ENCODE measurements at regions not wholly inside any gene's neighbourhood (a gene's known extent, or its start where the extent isn't known, plus 50 kb on each side); places are given as distances from the start of the nearest gene placed in this dataset.

GRCh38 chr12:93078059-93078458, 149.0 kb upstream of the EEA1 start:
- TF ChIP-seq, protein P1, sequence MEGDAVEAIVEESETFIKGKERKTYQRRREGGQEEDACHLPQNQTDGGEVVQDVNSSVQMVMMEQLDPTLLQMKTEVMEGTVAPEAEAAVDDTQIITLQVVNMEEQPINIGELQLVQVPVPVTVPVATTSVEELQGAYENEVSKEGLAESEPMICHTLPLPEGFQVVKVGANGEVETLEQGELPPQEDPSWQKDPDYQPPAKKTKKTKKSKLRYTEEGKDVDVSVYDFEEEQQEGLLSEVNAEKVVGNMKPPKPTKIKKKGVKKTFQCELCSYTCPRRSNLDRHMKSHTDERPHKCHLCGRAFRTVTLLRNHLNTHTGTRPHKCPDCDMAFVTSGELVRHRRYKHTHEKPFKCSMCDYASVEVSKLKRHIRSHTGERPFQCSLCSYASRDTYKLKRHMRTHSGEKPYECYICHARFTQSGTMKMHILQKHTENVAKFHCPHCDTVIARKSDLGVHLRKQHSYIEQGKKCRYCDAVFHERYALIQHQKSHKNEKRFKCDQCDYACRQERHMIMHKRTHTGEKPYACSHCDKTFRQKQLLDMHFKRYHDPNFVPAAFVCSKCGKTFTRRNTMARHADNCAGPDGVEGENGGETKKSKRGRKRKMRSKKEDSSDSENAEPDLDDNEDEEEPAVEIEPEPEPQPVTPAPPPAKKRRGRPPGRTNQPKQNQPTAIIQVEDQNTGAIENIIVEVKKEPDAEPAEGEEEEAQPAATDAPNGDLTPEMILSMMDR (IDR thresholded peaks at IDR 0.05; ENCODE audit: insufficient read depth, low read depth, low read length), result no peak
- no peak for TF ChIP-seq EZH2 (IDR thresholded peaks at IDR 0.05; ENCODE audit: insufficient read depth, low read length)
- Mint-ChIP-seq H3K36me3 (ENCODE audit: low read depth, unreplicated experiment) (no peaks in the 10 kb centered on the region), H3K27ac (ENCODE audit: unreplicated experiment) (no peak overlapping the region), H3K4me3 (ENCODE audit: unreplicated experiment) (no peak overlapping the region), H3K27me3 (ENCODE audit: low read depth, unreplicated experiment) (no peaks in the 10 kb centered on the region), H3K4me1 (ENCODE audit: low read depth, unreplicated experiment) (peaks cover 36% of the 10 kb centered on the region), H3K9me3 (ENCODE audit: unreplicated experiment) (peaks cover 7% of the 10 kb centered on the region)
- Histone ChIP-seq H3K36me3 (ENCODE audit: insufficient read depth, low read length) (no peaks in the 10 kb centered on the region), H3K9me3 (ENCODE audit: insufficient read depth, low read depth, low read length) (no peaks in the 10 kb centered on the region), H3K4me1 (ENCODE audit: insufficient read depth, low read length) (peaks cover 19% of the 10 kb centered on the region), H3K79me2 (ENCODE audit: insufficient read depth, low read length) (no peaks in the 10 kb centered on the region), H4K20me1 (ENCODE audit: insufficient read depth, low read length) (no peaks in the 10 kb centered on the region), H3K9ac (ENCODE audit: low read length) (no peak overlapping the region), H3K4me2 (ENCODE audit: low read length) (no peak overlapping the region), H3K4me3 (ENCODE audit: insufficient read depth, low read depth, low read length) (no peak overlapping the region), H3K27ac (ENCODE audit: low read depth, low read length) (no peak overlapping the region), H2AFZ (ENCODE audit: low read depth, low read length) (no peak overlapping the region), H3K27me3 (ENCODE audit: insufficient read depth, low read length) (no peaks in the 10 kb centered on the region)
- FAIRE-seq (no peak), DNase-seq (ENCODE audit: low read depth) (no peak)

GRCh38 chr12:93078577-93078976, 149.5 kb upstream of the EEA1 start:
- no peak for TF ChIP-seq EZH2 (IDR thresholded peaks at IDR 0.05; ENCODE audit: insufficient read depth, low read length)
- TF ChIP-seq, protein P1 (IDR thresholded peaks at IDR 0.05; ENCODE audit: insufficient read depth, low read depth, low read length), result no peak
- Histone ChIP-seq H3K79me2 (ENCODE audit: insufficient read depth, low read length) (no peaks in the 10 kb centered on the region), H3K4me3 (ENCODE audit: insufficient read depth, low read depth, low read length) (no peak overlapping the region), H3K36me3 (ENCODE audit: insufficient read depth, low read length) (no peaks in the 10 kb centered on the region), H3K9ac (ENCODE audit: low read length) (no peak overlapping the region), H3K27me3 (ENCODE audit: insufficient read depth, low read length) (no peaks in the 10 kb centered on the region), H3K4me2 (ENCODE audit: low read length) (no peak overlapping the region), H4K20me1 (ENCODE audit: insufficient read depth, low read length) (no peaks in the 10 kb centered on the region), H3K27ac (ENCODE audit: low read depth, low read length) (no peak overlapping the region), H3K9me3 (ENCODE audit: insufficient read depth, low read depth, low read length) (no peaks in the 10 kb centered on the region), H3K4me1 (ENCODE audit: insufficient read depth, low read length) (peaks cover 19% of the 10 kb centered on the region), H2AFZ (ENCODE audit: low read depth, low read length) (no peak overlapping the region)
- H3K27ac Mint-ChIP-seq (ENCODE audit: unreplicated experiment), result no peak overlapping the region
- H3K4me3 Mint-ChIP-seq (ENCODE audit: unreplicated experiment), result no peak overlapping the region
- DNase-seq (ENCODE audit: low read depth) (no peak), FAIRE-seq (no peak)
- H3K9me3 Mint-ChIP-seq (ENCODE audit: unreplicated experiment), result peaks cover 4% of the 10 kb centered on the region
- H3K4me1 Mint-ChIP-seq (ENCODE audit: low read depth, unreplicated experiment), result peaks cover 36% of the 10 kb centered on the region
- H3K36me3 Mint-ChIP-seq (ENCODE audit: low read depth, unreplicated experiment), result no peaks in the 10 kb centered on the region
- H3K27me3 Mint-ChIP-seq (ENCODE audit: low read depth, unreplicated experiment), result no peaks in the 10 kb centered on the region

DNA sequence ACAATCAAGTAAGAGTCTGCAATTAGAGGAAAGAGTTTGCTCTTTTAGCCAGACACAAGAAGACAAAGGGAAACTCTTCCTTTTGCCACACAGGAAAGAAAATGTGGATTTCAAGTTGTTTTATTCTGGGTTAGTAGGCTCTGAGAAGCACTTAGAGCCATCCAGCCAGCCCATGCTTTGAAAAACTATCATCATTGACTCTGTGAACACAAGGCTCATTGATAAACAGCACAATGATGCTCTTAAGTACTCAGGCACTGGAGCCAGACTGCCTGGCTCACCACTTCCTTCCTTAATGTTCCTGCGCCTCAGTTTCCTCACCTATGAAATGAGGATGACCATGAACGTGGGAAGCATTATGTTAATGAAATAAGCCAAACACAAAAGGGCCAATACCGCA, 150.2 kb upstream of the EEA1 start:
- peaks cover 36% of the 10 kb centered on the region for H3K4me1 Mint-ChIP-seq (ENCODE audit: low read depth, unreplicated experiment)
- no peak overlapping the region for H3K4me3 Mint-ChIP-seq (ENCODE audit: unreplicated experiment)
- H3K79me2 ChIP-seq (ENCODE audit: insufficient read depth, low read length), result no peaks in the 10 kb centered on the region
- H4K20me1 ChIP-seq (ENCODE audit: insufficient read depth, low read length), result no peaks in the 10 kb centered on the region
- H3K4me1 ChIP-seq (ENCODE audit: insufficient read depth, low read length), result peaks cover 19% of the 10 kb centered on the region
- H3K27ac ChIP-seq (ENCODE audit: low read depth, low read length), result no peak overlapping the region
- H3K9me3 ChIP-seq (ENCODE audit: insufficient read depth, low read depth, low read length), result no peaks in the 10 kb centered on the region
- no peak overlapping the region for H3K27ac Mint-ChIP-seq (ENCODE audit: unreplicated experiment)
- H3K4me2 ChIP-seq (ENCODE audit: low read length), result no peak overlapping the region
- H3K27me3 Mint-ChIP-seq (ENCODE audit: low read depth, unreplicated experiment), result no peaks in the 10 kb centered on the region
- FAIRE-seq (no peak), DNase-seq (ENCODE audit: low read depth) (no peak)
- no peaks in the 10 kb centered on the region for H3K27me3 ChIP-seq (ENCODE audit: insufficient read depth, low read length)
- H3K4me3 ChIP-seq (ENCODE audit: insufficient read depth, low read depth, low read length), result no peak overlapping the region
- peaks cover 4% of the 10 kb centered on the region for H3K9me3 Mint-ChIP-seq (ENCODE audit: unreplicated experiment)
- no peaks in the 10 kb centered on the region for H3K36me3 ChIP-seq (ENCODE audit: insufficient read depth, low read length)
- H2AFZ ChIP-seq (ENCODE audit: low read depth, low read length), result no peak overlapping the region
- no peaks in the 10 kb centered on the region for H3K36me3 Mint-ChIP-seq (ENCODE audit: low read depth, unreplicated experiment)
- no peak for TF ChIP-seq EZH2 (IDR thresholded peaks at IDR 0.05; ENCODE audit: insufficient read depth, low read length)
- TF ChIP-seq, protein P1 (IDR thresholded peaks at IDR 0.05; ENCODE audit: insufficient read depth, low read depth, low read length), result no peak
- H3K9ac ChIP-seq (ENCODE audit: low read length), result no peak overlapping the region

Measured in astrocyte (in vitro differentiated cells and primary cell).